ENCODE measurements at regions not wholly inside any gene's neighbourhood (a gene's known extent, or its start where the extent isn't known, plus 50 kb on each side); places are given as distances from the start of the nearest gene placed in this dataset.

DNA sequence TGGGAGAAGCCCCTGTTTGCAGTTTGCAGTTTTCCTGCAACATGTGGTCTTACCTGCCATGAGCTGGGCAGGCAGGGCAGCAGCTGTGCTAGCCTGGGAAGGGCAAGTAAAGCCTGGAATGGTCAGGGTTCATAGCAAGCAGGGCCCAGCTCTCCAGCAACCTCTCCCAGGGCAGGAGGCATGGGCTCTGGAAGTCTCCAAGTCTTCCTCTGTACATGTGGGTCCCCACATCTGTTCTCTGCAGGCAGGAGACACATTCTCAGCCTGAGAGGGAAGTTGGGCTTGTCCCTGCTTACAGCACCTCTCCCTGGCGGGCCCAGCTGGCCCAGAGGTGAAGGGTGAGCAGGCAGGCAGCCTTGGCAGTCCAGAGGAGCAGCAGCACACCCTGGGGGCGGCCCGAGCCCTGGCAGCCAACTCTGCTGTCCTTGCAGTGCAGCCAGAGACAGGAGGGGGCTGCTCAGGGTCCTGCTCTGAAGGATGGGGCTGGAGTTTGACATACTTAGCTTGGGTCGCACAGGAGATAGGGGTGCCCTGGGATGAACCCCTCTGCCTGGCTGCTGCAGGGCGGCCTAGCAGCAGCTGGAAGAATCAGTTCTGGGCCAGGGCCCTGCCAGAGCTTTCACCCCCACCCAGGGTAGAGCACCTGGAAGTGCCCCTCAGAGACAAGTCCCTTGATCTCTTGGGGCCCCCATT lies 176.0 kb downstream of the MRPL14 start (continued):
- TF ChIP-seq, protein P1, sequence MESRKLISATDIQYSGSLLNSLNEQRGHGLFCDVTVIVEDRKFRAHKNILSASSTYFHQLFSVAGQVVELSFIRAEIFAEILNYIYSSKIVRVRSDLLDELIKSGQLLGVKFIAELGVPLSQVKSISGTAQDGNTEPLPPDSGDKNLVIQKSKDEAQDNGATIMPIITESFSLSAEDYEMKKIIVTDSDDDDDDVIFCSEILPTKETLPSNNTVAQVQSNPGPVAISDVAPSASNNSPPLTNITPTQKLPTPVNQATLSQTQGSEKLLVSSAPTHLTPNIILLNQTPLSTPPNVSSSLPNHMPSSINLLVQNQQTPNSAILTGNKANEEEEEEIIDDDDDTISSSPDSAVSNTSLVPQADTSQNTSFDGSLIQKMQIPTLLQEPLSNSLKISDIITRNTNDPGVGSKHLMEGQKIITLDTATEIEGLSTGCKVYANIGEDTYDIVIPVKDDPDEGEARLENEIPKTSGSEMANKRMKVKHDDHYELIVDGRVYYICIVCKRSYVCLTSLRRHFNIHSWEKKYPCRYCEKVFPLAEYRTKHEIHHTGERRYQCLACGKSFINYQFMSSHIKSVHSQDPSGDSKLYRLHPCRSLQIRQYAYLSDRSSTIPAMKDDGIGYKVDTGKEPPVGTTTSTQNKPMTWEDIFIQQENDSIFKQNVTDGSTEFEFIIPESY (CRISPR knock-in tag; IDR thresholded peaks at IDR 0.05): peak; percentile 60
- TF ChIP-seq TAF15 (IDR thresholded peaks at IDR 0.05; ENCODE audit: low read depth, low read length, poor library complexity, severe bottlenecking): no peak
- peak; percentile 57 for TF ChIP-seq GATAD1 (CRISPR knock-in tag; IDR thresholded peaks at IDR 0.05)
- no peak for TF ChIP-seq ZNF589 (CRISPR knock-in tag; conservative IDR thresholded peaks at IDR 0.05)
- TF ChIP-seq, protein P2, sequence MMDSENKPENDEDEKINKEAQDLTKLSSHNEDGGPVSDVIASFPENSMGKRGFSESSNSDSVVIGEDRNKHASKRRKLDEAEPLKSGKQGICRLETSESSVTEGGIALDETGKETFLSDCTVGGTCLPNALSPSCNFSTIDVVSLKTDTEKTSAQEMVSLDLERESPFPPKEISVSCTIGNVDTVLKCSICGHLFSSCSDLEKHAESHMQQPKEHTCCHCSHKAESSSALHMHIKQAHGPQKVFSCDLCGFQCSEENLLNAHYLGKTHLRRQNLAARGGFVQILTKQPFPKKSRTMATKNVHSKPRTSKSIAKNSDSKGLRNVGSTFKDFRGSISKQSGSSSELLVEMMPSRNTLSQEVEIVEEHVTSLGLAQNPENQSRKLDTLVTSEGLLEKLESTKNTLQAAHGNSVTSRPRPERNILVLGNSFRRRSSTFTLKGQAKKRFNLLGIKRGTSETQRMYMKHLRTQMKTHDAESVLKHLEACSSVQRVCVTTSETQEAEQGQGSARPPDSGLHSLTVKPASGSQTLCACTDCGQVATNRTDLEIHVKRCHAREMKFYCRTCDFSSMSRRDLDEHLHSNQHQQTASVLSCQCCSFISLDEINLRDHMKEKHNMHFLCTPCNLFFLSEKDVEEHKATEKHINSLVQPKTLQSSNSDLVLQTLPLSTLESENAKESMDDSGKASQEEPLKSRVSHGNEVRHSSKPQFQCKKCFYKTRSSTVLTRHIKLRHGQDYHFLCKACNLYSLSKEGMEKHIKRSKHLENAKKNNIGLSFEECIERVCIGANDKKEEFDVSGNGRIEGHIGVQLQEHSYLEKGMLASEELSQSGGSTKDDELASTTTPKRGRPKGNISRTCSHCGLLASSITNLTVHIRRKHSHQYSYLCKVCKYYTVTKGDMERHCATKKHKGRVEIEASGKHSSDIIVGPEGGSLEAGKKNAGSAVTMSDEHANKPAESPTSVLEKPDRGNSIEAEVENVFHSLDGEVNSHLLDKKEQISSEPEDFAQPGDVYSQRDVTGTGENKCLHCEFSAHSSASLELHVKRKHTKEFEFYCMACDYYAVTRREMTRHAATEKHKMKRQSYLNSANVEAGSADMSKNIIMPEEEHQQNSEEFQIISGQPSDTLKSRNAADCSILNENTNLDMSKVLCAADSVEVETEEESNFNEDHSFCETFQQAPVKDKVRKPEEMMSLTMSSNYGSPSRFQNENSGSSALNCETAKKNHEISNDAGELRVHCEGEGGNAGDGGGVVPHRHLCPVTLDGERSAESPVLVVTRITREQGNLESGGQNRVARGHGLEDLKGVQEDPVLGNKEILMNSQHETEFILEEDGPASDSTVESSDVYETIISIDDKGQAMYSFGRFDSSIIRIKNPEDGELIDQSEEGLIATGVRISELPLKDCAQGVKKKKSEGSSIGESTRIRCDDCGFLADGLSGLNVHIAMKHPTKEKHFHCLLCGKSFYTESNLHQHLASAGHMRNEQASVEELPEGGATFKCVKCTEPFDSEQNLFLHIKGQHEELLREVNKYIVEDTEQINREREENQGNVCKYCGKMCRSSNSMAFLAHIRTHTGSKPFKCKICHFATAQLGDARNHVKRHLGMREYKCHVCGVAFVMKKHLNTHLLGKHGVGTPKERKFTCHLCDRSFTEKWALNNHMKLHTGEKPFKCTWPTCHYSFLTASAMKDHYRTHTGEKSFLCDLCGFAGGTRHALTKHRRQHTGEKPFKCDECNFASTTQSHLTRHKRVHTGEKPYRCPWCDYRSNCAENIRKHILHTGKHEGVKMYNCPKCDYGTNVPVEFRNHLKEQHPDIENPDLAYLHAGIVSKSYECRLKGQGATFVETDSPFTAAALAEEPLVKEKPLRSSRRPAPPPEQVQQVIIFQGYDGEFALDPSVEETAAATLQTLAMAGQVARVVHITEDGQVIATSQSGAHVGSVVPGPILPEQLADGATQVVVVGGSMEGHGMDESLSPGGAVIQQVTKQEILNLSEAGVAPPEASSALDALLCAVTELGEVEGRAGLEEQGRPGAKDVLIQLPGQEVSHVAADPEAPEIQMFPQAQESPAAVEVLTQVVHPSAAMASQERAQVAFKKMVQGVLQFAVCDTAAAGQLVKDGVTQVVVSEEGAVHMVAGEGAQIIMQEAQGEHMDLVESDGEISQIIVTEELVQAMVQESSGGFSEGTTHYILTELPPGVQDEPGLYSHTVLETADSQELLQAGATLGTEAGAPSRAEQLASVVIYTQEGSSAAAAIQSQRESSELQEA (CRISPR knock-in tag; IDR thresholded peaks at IDR 0.05; ENCODE audit: not compliant biosample characterization): no peak
- TF ChIP-seq ZSCAN25 (CRISPR knock-in tag; IDR thresholded peaks at IDR 0.05): peak; percentile 83
- TF ChIP-seq RARA (CRISPR knock-in tag; IDR thresholded peaks at IDR 0.05): peak; percentile 73
- no peak for TF ChIP-seq SP2 (CRISPR knock-in tag; IDR thresholded peaks at IDR 0.05)
- no peak for TF ChIP-seq NKX3-1 (CRISPR knock-in tag; IDR thresholded peaks at IDR 0.05)
- no peak for TF ChIP-seq ZNF678 (CRISPR knock-in tag; IDR thresholded peaks at IDR 0.05)
- TF ChIP-seq, protein P3, sequence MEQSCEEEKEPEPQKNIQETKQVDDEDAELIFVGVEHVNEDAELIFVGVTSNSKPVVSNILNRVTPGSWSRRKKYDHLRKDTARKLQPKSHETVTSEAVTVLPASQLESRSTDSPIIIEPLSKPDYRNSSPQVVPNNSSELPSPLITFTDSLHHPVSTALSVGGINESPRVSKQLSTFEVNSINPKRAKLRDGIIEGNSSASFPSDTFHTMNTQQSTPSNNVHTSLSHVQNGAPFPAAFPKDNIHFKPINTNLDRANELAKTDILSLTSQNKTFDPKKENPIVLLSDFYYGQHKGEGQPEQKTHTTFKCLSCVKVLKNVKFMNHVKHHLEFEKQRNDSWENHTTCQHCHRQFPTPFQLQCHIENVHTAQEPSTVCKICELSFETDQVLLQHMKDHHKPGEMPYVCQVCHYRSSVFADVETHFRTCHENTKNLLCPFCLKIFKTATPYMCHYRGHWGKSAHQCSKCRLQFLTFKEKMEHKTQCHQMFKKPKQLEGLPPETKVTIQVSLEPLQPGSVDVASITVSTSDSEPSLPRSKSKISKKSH (CRISPR knock-in tag; IDR thresholded peaks at IDR 0.05; ENCODE audit: borderline replicate concordance): no peak; the same call in 1 of the 2 replicates
- TF ChIP-seq PCBP2 (optimal IDR thresholded peaks at IDR 0.05; ENCODE audit: low read depth, low read length, poor library complexity, severe bottlenecking): no peak
- no peak for TF ChIP-seq ZNF235 (CRISPR knock-in tag; IDR thresholded peaks at IDR 0.05; ENCODE audit: borderline replicate concordance)
- no peak for TF ChIP-seq TBP (CRISPR knock-in tag; IDR thresholded peaks at IDR 0.05)
- TF ChIP-seq ZNF720 (CRISPR knock-in tag; IDR thresholded peaks at IDR 0.05): no peak
- TF ChIP-seq, protein P4, sequence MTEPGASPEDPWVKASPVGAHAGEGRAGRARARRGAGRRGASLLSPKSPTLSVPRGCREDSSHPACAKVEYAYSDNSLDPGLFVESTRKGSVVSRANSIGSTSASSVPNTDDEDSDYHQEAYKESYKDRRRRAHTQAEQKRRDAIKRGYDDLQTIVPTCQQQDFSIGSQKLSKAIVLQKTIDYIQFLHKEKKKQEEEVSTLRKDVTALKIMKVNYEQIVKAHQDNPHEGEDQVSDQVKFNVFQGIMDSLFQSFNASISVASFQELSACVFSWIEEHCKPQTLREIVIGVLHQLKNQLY (CRISPR knock-in tag; IDR thresholded peaks at IDR 0.05): no peak
